Fibroblast of the aortic adventitia (primary cell): ENCODE measurements at regions not wholly inside any gene's neighbourhood (a gene's known extent, or its start where the extent isn't known, plus 50 kb on each side); places are given as distances from the start of the nearest gene placed in this dataset.
A peak's percentile ranks its signal among the peaks of the same experiment; 100 is the strongest.

Source experiments
- DNase-seq: peaks from one replicate; pipeline ENCODE4 v3.0.0-alpha.2; 2010; ENCODE audit warnings: low read depth
- H3K4me3 ChIP-seq: 2 replicates; pipeline ENCODE4 v1.5.1; 2011; ENCODE audit warnings: low read depth, mild to moderate bottlenecking, control low read depth, low read length, moderate library complexity
- TF ChIP-seq, protein P1 (sequence below): IDR thresholded peaks from 2 replicates; pipeline ENCODE4 v1.5.1; 2011; ENCODE audit warnings: mild to moderate bottlenecking, low read length, control low read depth, inconsistent platforms; ENCODE audit not compliant: insufficient read depth

DNA sequence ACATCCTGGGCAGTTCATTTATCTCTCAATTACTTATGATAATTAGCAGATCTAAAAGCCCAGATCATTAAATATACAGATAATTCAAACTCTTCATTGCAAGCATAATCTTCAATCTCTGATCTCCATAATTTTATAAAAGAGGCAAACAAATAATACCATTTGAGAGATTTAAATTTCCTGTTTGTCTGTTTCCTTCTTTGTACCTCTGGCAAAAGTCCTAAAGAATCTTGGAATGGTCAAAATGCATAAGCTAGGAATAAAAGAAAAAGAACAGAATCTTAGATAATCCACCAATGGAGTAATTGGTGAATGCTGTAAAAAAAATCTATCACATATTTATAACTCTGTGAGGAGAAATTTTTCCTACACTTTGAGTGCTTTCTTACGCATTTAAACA lies 1080.9 kb upstream of the ZEB2 start:
- no peak overlapping the region for H3K4me3 ChIP-seq
- no peak for DNase-seq
- TF ChIP-seq, protein P1, sequence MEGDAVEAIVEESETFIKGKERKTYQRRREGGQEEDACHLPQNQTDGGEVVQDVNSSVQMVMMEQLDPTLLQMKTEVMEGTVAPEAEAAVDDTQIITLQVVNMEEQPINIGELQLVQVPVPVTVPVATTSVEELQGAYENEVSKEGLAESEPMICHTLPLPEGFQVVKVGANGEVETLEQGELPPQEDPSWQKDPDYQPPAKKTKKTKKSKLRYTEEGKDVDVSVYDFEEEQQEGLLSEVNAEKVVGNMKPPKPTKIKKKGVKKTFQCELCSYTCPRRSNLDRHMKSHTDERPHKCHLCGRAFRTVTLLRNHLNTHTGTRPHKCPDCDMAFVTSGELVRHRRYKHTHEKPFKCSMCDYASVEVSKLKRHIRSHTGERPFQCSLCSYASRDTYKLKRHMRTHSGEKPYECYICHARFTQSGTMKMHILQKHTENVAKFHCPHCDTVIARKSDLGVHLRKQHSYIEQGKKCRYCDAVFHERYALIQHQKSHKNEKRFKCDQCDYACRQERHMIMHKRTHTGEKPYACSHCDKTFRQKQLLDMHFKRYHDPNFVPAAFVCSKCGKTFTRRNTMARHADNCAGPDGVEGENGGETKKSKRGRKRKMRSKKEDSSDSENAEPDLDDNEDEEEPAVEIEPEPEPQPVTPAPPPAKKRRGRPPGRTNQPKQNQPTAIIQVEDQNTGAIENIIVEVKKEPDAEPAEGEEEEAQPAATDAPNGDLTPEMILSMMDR, result no peak

DNA sequence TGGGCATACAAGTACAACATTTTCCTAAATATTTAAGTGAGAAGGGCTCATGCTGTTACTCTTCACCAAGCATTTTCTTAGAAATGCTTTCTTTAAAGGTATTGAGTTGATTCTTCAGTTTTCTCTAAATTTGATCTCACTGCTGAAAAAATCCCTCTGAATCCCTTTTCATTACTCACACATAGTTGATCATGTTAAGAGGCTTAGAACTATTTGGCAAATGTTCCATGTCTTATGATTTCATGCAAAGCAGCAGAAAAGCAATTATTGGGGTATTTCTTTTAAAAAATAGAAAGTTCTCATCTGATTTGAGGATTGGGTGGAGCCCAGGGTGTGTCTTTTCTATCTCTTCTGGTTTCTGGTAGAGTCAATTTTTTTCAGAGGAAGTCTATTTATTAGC lies 1079.8 kb upstream of the ZEB2 start:
- H3K4me3 ChIP-seq, result no peak overlapping the region
- DNase-seq, result peak; percentile 53
- TF ChIP-seq, protein P1, result no peak

DNA sequence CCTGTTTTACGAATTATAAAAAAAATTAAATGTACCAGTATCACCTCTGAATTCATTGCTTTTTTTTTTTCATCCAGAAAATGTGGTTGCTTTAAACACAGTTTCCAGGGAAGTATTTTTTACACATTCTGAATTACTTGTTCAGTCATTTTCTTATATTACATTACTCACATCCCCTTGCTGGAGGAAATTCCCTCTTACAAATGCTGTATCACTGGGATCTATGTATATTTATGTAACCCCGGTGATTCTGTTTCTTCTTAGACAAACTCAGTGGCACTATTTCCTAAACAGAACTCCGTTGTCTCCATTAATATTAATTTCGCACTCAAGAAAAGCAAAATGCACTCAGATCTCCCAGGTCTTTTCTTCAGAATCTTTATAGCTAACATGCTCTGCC lies 1078.5 kb upstream of the ZEB2 start:
- H3K4me3 ChIP-seq, result no peak overlapping the region
- TF ChIP-seq, protein P1, result no peak
- peak; percentile 46 for DNase-seq

DNA sequence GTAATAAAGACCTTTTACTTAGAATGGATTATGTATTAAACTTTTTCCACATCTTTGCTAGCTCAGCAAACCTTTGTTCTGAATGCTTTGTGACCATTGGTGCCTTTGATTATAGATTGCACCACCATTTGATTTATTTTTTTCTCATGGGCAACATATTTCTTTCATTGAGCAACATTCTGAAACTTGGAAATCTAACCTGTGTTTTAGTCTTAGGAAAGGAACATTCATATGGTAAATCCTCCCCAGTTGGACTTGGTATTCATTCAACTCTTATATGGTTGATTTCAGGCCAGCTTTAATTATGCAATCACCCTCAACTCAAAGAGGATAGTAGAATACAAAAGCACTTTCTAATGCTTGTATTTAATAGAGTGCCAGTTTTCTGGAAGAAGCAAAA lies 1077.9 kb upstream of the ZEB2 start:
- H3K4me3 ChIP-seq, result no peak overlapping the region
- DNase-seq, result peak; percentile 87
- TF ChIP-seq, protein P1, result no peak

DNA sequence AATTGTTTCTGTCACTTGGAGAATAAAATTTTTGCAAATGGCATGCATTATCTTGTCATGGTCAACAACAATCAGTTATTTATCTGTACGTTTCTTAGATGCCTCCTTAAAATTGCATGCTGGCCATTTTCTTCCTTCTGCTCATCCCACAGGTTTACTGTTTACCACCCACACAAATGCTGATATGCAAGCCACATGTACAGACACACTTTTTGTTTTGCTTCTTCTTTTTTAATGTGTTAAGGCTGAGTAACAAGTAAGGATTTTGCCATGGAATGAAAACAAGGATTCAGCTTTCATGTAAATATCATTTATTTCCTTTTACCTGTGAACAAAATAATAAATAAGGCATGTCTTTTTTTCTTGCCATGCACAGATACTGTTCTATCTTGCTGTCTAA lies 1077.1 kb upstream of the ZEB2 start:
- TF ChIP-seq, protein P1, result no peak
- no peak overlapping the region for H3K4me3 ChIP-seq
- DNase-seq, result no peak

DNA sequence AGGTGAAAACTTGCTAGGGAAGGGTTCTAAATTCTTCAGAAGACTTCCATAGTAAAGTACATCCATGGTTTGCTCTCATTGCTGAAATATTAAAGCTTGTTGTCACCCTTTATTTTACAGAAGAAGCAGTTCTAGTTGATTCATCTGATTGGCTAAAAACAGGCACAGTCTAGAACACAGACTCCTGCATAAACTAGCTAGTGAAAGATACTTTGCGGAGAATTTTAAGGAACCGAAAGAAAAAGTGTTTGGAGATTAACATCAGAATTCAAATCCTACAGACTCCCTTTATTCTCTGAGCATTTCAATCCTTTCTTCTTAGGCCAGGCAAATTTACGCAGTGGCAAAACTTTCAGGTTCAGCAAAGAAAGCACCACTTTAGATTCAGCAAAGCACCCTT lies 1076.5 kb upstream of the ZEB2 start:
- H3K4me3 ChIP-seq, result no peak overlapping the region
- DNase-seq, result no peak
- TF ChIP-seq, protein P1, result no peak

DNA sequence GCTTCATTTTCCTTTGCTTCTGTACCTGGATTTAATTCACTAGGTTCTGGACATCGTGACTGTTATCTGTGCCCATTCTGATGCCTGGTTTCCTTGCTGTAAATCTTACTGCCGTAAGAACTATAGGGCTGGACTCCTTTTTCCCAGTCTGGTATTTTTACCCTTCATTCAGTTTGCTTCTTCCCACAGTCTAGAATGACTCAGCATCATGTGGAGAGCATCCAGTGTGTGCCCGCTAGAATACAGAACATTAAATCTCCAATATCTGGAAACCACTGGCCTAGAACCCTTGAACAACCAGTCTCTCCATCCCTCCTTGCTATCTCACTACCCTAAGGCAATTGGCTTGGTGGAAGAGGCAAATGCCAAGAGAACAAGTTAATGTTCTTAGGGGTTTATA lies 1075.4 kb upstream of the ZEB2 start:
- peak; percentile 15 for DNase-seq
- no peak overlapping the region for H3K4me3 ChIP-seq
- TF ChIP-seq, protein P1, result no peak
